ENCODE measurements at regions not wholly inside any gene's neighbourhood (a gene's known extent, or its start where the extent isn't known, plus 50 kb on each side); places are given as distances from the start of the nearest gene placed in this dataset.

DNA sequence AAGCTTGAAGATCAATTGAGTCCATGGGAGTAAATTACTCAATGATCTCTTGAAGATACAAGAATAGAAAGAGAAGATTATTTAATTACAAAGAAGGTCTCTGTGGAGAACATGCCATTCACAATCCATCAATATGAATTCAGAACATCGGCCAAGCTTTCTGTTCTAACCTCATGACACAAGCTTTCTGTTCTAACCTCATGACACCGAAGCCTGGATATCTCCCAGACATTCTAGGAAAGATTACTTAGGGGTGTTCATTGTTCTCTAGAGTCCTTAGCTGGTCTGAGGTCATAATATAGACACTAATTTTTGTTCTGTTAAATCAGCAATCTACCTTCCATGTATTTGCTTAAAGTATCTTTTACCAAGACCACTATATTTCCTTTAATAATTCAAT is 95.5 kb downstream of the RDH14 start:
- DNase-seq = no peak

DNA sequence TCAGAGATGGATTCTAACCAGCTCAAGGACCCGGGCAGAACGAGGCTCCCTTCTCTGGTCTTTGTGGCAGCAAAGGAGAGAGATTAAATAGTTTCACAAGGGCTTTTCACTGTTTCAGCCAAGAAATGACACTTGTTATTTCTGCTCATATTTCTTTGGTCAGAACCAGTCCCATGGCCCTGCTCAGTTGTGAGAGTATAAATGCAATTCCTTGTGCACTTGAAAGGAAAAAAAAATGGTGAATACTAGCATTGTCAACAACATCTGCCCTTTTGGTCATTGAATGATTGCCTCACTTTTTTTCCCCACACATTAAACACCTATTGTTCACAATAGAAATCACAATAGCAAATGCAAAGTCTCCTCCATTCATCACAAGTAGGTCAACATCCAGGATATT is 104.4 kb downstream of the RDH14 start:
- no peak for DNase-seq

DNA sequence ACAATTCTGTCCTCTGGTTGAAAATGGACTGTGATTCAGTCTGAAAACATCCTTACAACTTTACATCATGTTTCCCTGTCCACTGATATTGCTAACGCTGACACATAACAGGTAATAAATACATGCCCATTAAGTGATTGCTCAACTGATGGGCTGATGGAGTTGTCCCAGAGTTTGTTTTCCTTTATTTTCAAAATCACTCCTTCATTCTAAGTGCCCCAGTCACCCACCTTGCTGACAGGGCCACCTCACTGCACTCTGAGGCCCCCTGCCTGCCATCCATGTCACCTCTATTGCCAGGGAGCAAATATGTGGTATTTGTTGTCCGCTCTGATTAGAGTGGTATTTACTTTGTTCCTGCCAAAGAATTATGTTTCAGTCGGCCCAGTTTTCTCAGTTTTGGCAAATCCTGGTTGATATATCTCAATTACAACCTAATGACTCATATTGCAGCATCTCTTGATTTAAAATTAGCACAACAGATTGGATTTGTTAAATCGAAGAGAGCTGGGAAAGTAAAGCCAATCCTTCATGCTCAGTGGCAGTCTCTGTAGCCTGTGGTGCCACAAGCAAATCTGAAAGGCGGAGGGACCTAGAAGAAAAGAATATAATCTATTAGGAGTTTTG is 105.1 kb downstream of the RDH14 start:
- DNase-seq = no peak

DNA sequence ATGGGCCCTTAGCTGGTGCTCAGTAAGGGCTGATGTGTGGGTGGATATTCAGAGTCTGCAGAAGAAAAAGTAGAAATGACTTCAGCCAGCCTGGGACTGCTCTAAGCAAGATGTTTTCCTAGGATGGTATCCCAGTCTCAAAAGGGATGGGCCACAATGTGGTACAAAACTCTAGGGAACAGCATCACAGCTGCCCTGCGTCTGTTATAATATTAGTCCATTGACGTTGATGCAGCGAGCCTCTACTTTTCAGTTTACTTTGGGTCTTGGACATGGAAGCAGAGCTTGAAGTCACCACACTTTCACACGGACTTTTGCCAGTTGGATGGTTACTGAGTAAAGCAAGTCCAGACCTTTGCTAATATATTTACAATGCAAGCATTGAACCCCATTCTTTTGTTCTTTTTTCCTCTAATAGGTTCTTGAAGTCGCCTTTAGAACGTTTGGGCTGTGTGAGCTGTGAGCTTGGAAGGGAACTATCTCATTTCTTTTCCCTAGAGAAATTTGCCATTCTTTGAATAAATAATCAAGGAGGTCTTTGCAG is 105.7 kb downstream of the RDH14 start:
- no peak for DNase-seq

DNA sequence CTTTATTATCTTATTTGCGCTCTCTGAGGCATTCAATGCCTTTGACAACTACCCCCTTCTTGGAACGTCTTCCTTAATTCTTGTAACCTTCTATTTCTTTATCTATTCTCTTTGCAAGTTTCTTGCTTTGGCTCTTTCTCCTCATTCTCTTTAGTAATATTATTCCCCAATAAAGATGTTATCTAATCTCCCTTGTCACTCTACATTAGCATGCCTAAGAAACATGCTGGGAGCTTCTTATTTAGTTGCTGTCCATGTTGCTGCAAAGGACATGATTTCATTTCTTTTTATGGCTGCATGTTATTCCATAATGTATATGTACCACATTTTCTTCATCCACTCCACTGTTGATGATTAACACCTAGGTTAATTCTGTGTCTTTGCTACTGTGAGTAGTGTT is 113.7 kb downstream of the RDH14 start:
- DNase-seq = no peak

GRCh38 chr2:18445433-18446320 is 114.8 kb downstream of the RDH14 start:
- no peak for DNase-seq

GRCh38 chr2:18444806-18445205 is 115.6 kb downstream of the RDH14 start:
- no peak for DNase-seq

GRCh38 chr2:18441583-18441982 is 118.9 kb downstream of the RDH14 start:
- no peak for DNase-seq

DNA sequence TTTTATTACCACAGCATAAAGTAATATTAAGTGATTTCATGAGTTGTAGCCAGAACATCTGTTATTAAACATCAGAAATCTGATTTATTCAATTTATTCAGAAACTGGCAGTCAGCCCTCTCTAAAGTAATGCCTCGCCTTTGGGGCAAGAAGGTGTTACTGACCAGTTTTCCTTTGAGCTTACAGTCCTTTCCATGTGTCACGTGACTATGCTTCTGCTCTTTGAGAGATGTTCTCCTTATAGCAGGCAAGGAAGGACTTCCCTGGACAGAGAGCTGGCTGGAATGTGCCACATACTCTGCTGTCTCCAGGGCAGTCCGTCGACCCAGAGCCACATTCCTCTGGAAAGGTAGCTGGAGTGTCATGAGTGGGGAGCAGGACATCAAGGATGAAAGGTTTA is 119.7 kb downstream of the RDH14 start:
- DNase-seq = no peak

DNA sequence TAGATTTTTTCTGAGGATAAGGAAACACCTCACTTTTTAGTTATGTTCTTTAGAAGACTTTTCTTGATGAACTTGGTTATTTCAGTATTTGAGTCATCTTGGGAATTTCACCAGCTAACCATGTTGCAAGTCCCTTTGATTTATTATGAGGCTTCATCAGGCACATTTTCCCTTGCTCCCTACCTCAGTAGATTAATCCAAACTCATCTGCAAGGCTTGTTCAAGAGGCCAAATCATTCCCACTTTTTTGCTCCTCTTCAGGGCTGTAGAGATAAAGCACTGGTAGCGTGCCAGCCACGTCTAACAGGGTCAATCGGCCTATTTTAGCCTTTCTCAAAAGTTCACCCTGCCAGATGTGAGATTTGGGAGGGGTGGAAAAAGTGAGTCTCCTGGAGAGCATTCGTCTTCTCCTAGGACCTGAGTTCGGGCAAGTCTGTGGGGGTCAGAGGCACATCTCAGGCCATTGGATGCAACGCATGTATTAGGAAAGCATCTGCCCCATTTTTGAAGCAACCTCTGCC is 120.3 kb downstream of the RDH14 start:
- DNase-seq = no peak

- DNase-seq = no peak
Observed at GRCh38 chr2:18439716-18440115, 120.7 kb downstream of the RDH14 start.

DNA sequence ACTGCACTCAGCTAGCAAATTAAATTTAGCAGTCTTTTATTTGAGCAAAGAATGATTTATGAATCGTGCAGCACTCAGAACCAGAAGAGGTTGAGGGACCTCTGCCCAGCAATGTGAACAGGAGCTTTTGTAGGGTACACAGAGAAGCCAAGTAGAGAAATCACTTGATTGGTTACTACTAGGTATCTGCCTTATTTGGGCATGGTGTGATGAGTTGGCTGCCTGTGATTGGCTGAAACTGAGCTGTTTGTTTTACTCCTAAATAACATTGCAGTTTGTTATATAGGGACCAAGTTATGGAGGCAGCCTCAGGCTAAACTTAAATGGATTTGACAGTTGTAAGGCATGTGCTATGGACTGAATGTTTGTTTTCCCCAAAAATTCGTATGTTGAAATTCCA is 122.5 kb downstream of the RDH14 start:
- no peak for DNase-seq

DNA sequence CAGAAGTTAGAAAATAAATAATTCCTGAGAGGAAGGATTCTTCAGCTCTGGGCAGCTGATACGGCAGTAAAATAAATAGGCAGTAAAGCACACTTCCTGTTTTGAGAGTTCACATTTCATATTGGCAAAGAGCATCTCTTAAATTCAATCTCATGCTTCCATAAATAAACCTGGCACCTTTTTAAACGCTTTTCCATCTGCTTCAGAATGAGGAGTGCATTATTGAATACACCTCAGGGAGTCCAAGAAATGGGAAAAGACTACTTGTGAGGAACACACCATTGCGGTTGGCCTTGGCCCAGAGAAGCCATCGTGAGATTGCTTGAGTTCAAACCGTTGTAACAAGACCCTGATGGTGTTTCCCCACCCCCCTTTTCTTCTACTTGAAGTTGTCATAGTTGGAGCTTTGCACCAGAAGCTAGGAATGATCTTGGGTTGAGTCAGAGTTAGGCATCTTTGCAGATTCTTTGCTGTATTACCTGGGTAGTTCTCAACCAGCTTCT is 123.9 kb downstream of the RDH14 start:
- peak; percentile 90 for DNase-seq

GRCh38 chr2:18435426-18436037 is 124.9 kb downstream of the RDH14 start:
- DNase-seq = peak; percentile 94

DNA sequence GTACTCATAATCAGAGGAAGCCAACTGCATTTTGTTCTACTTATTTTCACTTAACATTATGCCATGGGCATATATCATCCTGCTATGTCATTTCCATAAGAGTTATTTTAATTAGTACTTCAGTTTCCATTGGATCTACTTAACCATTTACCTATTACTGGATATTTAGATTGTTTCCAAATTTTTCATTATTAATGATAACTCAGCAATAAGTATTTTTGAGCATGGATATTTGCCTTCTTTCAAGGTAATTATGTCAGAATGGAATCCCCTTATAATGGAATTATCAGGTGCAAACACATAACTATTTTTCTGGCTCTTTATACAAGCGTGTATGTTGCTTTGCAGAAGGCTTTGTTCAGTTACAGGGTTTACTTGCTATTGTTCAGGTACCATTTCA is 126.6 kb downstream of the RDH14 start:
- no peak for DNase-seq

DNA sequence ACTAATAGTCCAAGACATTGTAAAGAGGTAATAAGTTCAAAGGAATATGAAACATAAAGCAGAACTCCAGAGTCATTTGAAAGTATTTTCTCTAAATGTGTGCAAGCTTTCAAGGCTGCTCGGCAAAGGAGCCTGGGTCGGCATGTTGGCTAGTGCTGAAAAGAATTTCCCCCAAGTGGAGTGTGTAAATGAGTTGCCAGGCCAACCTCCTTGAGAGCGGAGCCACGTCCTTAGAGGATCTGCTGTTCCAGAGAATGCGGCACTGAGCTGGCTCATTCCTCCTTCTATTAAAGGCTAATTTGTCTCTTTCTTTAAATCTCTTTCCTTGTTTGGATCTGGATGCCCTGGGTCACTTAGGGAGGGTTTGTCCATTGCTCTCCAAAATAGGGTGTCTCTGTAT is 127.5 kb downstream of the RDH14 start:
- DNase-seq = no peak

- DNase-seq = peak; percentile 68
Observed at GRCh38 chr2:18430996-18431748, 129.3 kb downstream of the RDH14 start.

DNA sequence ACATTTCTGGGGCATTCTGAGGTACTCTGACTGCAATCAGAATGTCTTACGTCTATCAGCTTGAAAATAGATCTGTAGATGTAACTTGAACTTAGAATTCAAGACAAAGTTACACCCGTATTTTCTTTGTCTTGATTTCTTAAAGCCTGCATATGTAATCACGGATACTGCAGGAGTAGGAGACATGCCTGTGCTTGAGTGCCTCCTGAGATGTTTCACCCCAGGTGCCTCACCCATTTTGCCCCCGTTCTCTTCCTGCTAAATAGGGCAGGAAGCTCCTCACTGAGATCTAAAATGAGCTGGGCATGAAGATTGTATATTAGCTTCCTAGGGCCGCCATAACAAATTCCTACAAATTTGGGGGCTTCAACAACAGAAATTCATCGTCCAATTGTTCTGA is 131.9 kb downstream of the RDH14 start:
- DNase-seq = no peak

- DNase-seq = no peak
Observed at GRCh38 chr2:18427762-18428161, 132.7 kb downstream of the RDH14 start.

DNA sequence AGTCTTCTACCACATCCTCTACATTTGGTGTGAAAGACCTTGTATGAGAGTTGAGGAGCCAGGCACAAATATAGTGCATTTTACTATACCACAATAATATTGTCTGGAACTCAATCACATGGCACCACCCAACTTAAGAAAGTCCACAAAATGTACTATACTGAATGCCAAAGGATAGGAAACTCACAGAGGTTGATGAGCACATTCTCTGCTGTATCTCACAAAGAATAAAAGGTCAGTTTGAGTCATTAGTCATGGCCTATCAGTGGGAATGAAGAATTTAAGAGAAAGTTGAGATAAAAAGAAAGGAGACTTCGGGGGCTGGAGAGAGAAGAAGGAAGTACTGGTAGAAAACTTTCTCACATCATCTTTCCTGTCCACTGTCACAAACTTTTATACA is 134.3 kb downstream of the RDH14 start:
- no peak for DNase-seq

GRCh38 chr2:18425210-18425703 is 135.2 kb downstream of the RDH14 start:
- DNase-seq = no peak

DNA sequence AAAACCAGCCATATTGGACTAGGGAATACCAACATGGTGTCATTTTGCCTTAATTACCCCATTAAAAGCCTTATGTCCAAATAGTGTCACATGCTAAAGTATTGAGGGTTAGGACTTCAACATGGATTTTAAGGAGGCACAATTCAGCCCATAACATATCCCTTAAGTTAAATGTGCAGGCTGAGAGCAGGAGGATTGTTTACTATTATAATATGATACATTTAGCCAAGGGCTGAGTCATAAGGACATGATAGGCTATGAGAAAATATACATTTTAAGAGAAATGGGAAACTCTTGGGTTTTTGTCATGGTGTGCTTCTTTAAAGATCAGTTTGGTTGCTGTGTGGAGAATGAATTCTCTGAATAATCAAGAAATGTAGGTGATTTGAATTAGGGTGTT is 136.8 kb downstream of the RDH14 start:
- DNase-seq = no peak

All from NCI-H510A treated with DMSO at 0.1 percent for 48 hours (cell line).